H1 (cell line): ENCODE measurements at regions not wholly inside any gene's neighbourhood (a gene's known extent, or its start where the extent isn't known, plus 50 kb on each side); places are given as distances from the start of the nearest gene placed in this dataset.

Experiments used
- CTCF ChIA-PET: fragments of 300-600 bp; sonication (Branson Sonifier 250); formaldehyde crosslinking; loops from one replicate; lab custom pipeline; 2021; ENCODE audit not compliant: partially characterized antibody; lab: Charles Lee
- POLR2A ChIA-PET: fragments of 300-600 bp; sonication (Branson Sonifier 250); formaldehyde crosslinking; loops from one replicate; lab custom pipeline; 2021; ENCODE audit warnings: inconsistent platforms; ENCODE audit not compliant: partially characterized antibody; lab: Charles Lee
- DNase-seq, 2 experiments: peaks; one replicate each; pipeline versions ENCODE4 v3.0.0 to v3.0.0-alpha.2; 2010 to 2022; ENCODE audit warnings: low spot score in 2 of 2, low read depth in 1 of 2, mixed read lengths in 1 of 2
- FAIRE-seq: peaks from 2 replicates; lab custom pipeline; 2011; peaks lifted over from hg19 to GRCh38; lab: Jason Lieb, UNC
- H2AFZ ChIP-seq: 2 replicates; pipeline ENCODE4 v1.8.1; 2012; ENCODE audit warnings: low read length, inconsistent platforms
- H2AK5ac ChIP-seq: 2 replicates; pipeline ENCODE4 v1.6.1; 2013; ENCODE audit warnings: low read depth, low read length
- H2BK120ac ChIP-seq: replicated peaks from 2 replicates; pipeline ENCODE3; 2013; ENCODE audit warnings: low read depth, low read length, inconsistent platforms
- H2BK12ac ChIP-seq: 2 replicates; pipeline ENCODE4 v1.6.1; 2013; ENCODE audit warnings: low read depth, low read length
- H2BK15ac ChIP-seq: 2 replicates; pipeline ENCODE4 v1.6.1; 2013; ENCODE audit warnings: low read length
- H2BK20ac ChIP-seq: 2 replicates; pipeline ENCODE4 v1.6.1; 2013; ENCODE audit warnings: low read length
- H2BK5ac ChIP-seq: 2 replicates; pipeline ENCODE4 v1.6.1; 2013; ENCODE audit warnings: low read depth, low read length
- H3K14ac ChIP-seq: 2 replicates; pipeline ENCODE4 v1.6.1; 2013; ENCODE audit warnings: inconsistent platforms; ENCODE audit not compliant: insufficient read length
- H3K18ac ChIP-seq: 2 replicates; pipeline ENCODE4 v1.6.1; 2013; ENCODE audit warnings: low read length; ENCODE audit errors: extremely low read depth
- H3K23ac ChIP-seq: 2 replicates; pipeline ENCODE4 v1.6.1; 2013; ENCODE audit warnings: inconsistent platforms; ENCODE audit not compliant: insufficient read length
- H3K23me2 ChIP-seq: 2 replicates; pipeline ENCODE4 v1.6.1; 2013; ENCODE audit warnings: low read depth, low read length
- H3K27ac ChIP-seq: 2 replicates; pipeline ENCODE4 v1.6.1; 2011; ENCODE audit warnings: low read depth, low read length, inconsistent platforms
- H3K27me3 ChIP-seq, 4 experiments: replicated peaks in 1 of 4; 1 replicate in 1 of 4; 2 replicates in 3 of 4; pipeline versions ENCODE4 v1.6.1 to v1.8.1; 2011 to 2013; ENCODE audit warnings: low read length in 3 of 4, mild to moderate bottlenecking in 3 of 4, inconsistent platforms in 2 of 4, mixed read lengths in 2 of 4, moderate library complexity in 1 of 4; ENCODE audit not compliant: control insufficient read depth in 3 of 4, insufficient read depth in 3 of 4; ENCODE audit errors: extremely low read depth in 1 of 4
- H3K36me3 ChIP-seq, 4 experiments: 2 replicates each; pipeline versions ENCODE4 v1.6.1 to v1.8.1; 2011 to 2013; ENCODE audit warnings: mild to moderate bottlenecking in 4 of 4, low read length in 3 of 4, moderate library complexity in 2 of 4, control low read depth in 1 of 4, inconsistent platforms in 1 of 4; ENCODE audit not compliant: insufficient read depth in 4 of 4, control insufficient read depth in 2 of 4
- H3K4ac ChIP-seq: replicated peaks from 2 replicates; pipeline ENCODE3; 2013; ENCODE audit warnings: low read length, low read depth, mixed read lengths, inconsistent platforms; ENCODE audit not compliant: insufficient read length
- H3K4me1 ChIP-seq, 4 experiments: replicated peaks in 1 of 4; 1 replicate in 1 of 4; 2 replicates in 3 of 4; pipeline versions ENCODE4 v1.6.1 to v1.8.1; 2011 to 2013; ENCODE audit warnings: low read length in 3 of 4, inconsistent platforms in 2 of 4, mixed read lengths in 1 of 4; ENCODE audit not compliant: insufficient read depth in 4 of 4, control insufficient read depth in 3 of 4
- H3K4me2 ChIP-seq, 2 experiments: 2 replicates each; pipeline versions ENCODE4 v1.6.1 to v1.8.1; 2011 to 2013; ENCODE audit warnings: low read depth in 2 of 2, low read length in 2 of 2, control low read depth in 1 of 2, inconsistent platforms in 1 of 2, mild to moderate bottlenecking in 1 of 2; ENCODE audit not compliant: insufficient read depth in 1 of 2
- H3K4me3 ChIP-seq, 4 experiments: fragments of 200-600, 300-600 bp in 1 of 4; sonication (generic), shearing (Covaris generic), sonication (Bioruptor Twin) in 1 of 4; 2 replicates each; pipeline versions ENCODE4 v1.5.1 to v1.8.1; 2011 to 2016; ENCODE audit warnings: low read length in 4 of 4, low read depth in 3 of 4, control low read depth in 2 of 4, inconsistent platforms in 2 of 4, mild to moderate bottlenecking in 2 of 4, mixed read lengths in 1 of 4, moderate library complexity in 1 of 4; ENCODE audit not compliant: insufficient read depth in 2 of 4; ENCODE audit errors: extremely low read depth in 1 of 4
- H3K56ac ChIP-seq: replicated peaks from 2 replicates; pipeline ENCODE3; 2013; ENCODE audit warnings: low read depth, mild to moderate bottlenecking, mixed read lengths, low read length, inconsistent platforms; ENCODE audit not compliant: insufficient read length
- H3K79me1 ChIP-seq: 2 replicates; pipeline ENCODE4 v1.6.1; 2013; ENCODE audit warnings: low read depth, low read length, control low read depth
- H3K79me2 ChIP-seq, 2 experiments: 2 replicates each; pipeline versions ENCODE4 v1.6.1 to v1.8.1; 2012 to 2013; ENCODE audit warnings: low read length in 2 of 2, mild to moderate bottlenecking in 2 of 2, inconsistent platforms in 1 of 2; ENCODE audit not compliant: insufficient read depth in 2 of 2, control insufficient read depth in 1 of 2
- H3K9ac ChIP-seq, 4 experiments: replicated peaks in 1 of 4; 1 replicate in 1 of 4; 2 replicates in 3 of 4; pipeline versions ENCODE4 v1.6.1 to v1.8.1; 2011 to 2013; ENCODE audit warnings: low read depth in 3 of 4, low read length in 3 of 4, control low read depth in 2 of 4, mild to moderate bottlenecking in 2 of 4, moderate library complexity in 2 of 4, inconsistent platforms in 1 of 4; ENCODE audit errors: extremely low read depth in 1 of 4
- H3K9me3 ChIP-seq, 2 experiments: 2 replicates each; pipeline versions ENCODE4 v1.6.1 to v1.8.1; 2012 to 2013; ENCODE audit warnings: mild to moderate bottlenecking in 2 of 2, moderate library complexity in 2 of 2, control low read depth in 1 of 2, inconsistent platforms in 1 of 2, low read depth in 1 of 2, low read length in 1 of 2, mixed read lengths in 1 of 2; ENCODE audit not compliant: insufficient read depth in 2 of 2
- H4K20me1 ChIP-seq, 2 experiments: replicated peaks in 1 of 2; 2 replicates each; pipeline versions ENCODE3 to v1.8.1; 2011 to 2013; ENCODE audit warnings: inconsistent platforms in 2 of 2, low read length in 2 of 2, mild to moderate bottlenecking in 1 of 2; ENCODE audit not compliant: insufficient read depth in 2 of 2, control insufficient read depth in 1 of 2
- H4K5ac ChIP-seq: 2 replicates; pipeline ENCODE4 v1.6.1; 2013; ENCODE audit warnings: low read length, low read depth, mixed read lengths, inconsistent platforms; ENCODE audit not compliant: insufficient read length
- H4K8ac ChIP-seq: 2 replicates; pipeline ENCODE4 v1.8.0; 2013; ENCODE audit warnings: mild to moderate bottlenecking, moderate library complexity, low read length, inconsistent platforms; ENCODE audit not compliant: insufficient read depth; ENCODE audit errors: extremely low read depth
- H4K91ac ChIP-seq: replicated peaks from 2 replicates; pipeline ENCODE3; 2013; ENCODE audit warnings: low read length, mixed read lengths, inconsistent platforms; ENCODE audit not compliant: insufficient read length
- ASH2L ChIP-seq: fragments of 200-600, 300-600 bp; sonication (generic); IDR thresholded peaks from one replicate; pipeline ENCODE4 v1.7.1; 2017; ENCODE audit warnings: low read length
- JUN ChIP-seq: IDR thresholded peaks from 2 replicates; pipeline ENCODE4 v1.6.1; 2011; ENCODE audit warnings: low read depth, mild to moderate bottlenecking, improper control_type of control experiment, low read length
- RBBP5 ChIP-seq: IDR thresholded peaks from 2 replicates; pipeline ENCODE4 v1.7.1; 2012; ENCODE audit warnings: low read depth, mild to moderate bottlenecking, inconsistent platforms, low read length, moderate library complexity, borderline replicate concordance
- WGBS, 2 experiments: shearing (Covaris generic) in 1 of 2; methylation state at CpG; one replicate each; pipeline versions ENCODE4 v1.1.6 to v1.1.7; 2013 to 2015; ENCODE audit warnings: low lambda C conversion rate in 2 of 2, mixed read lengths in 2 of 2, inconsistent platforms in 1 of 2, low coverage in 1 of 2, missing lambda C conversion rate in 1 of 2; ENCODE audit not compliant: insufficient replicate concordance in 2 of 2, insufficient coverage in 1 of 2, insufficient read length in 1 of 2; ENCODE audit errors: extremely low coverage in 1 of 2, missing lambda C conversion rate in 1 of 2; 5-methylcytosine and 5-hydroxymethylcytosine counted together

- CTCF ChIA-PET: no interaction called here
- TF ChIP-seq JUN: no peak
- no peak; the same call in 1 of the 2 replicates for TF ChIP-seq RBBP5
- peak; percentile 38 for TF ChIP-seq ASH2L
- Histone ChIP-seq H4K20me1 (peaks cover 0 to 5% of the 10 kb centered on the region in 2 experiments), H2BK120ac (no peak overlapping the region), H4K5ac (peak overlapping the region; percentile 0), H3K18ac (peak overlapping the region; percentile 68), H3K14ac (no peak overlapping the region), H3K36me3 (no peaks in the 10 kb centered on the region), H3K56ac (no peak overlapping the region), H2AK5ac (no peak overlapping the region), H3K4me1 (peaks cover 0 to 9% (median 6%) of the 10 kb centered on the region in 4 experiments; a peak in 4 of 7 replicates), H2BK5ac (no peak overlapping the region), H3K9ac (no peak overlapping the region), H3K27me3 (no peaks in the 10 kb centered on the region), H3K27ac (no peak overlapping the region), H3K23me2 (peaks cover 6% of the 10 kb centered on the region; the same call in 1 of the 2 replicates), H2AFZ (no peak overlapping the region; the same call in 1 of the 2 replicates), H3K79me2 (no peaks in the 10 kb centered on the region), H3K79me1 (peaks cover 3% of the 10 kb centered on the region; the same call in 1 of the 2 replicates), H3K4me3 (no peak overlapping the region), H2BK20ac (no peak overlapping the region), H3K23ac (no peak overlapping the region), H4K91ac (no peak overlapping the region), H3K9me3 (no peaks in the 10 kb centered on the region; a peak in 2 of 4 replicates), H3K4ac (no peak overlapping the region), H2BK15ac (no peak overlapping the region), H2BK12ac (no peak overlapping the region), H3K4me2 (peak overlapping the region in 1 of 2 experiments; percentile 6; a peak in 2 of 4 replicates), H4K8ac (peak overlapping the region; percentile 69)
- peak in 1 of 2 experiments; percentile 57 for DNase-seq
- POLR2A ChIA-PET: no interaction called here
- WGBS, 2 experiments: 73% methylated on average over 25 of the region's 25 CpGs; no CpG with 5 or more reads in 1 of the 2 experiments
- no peak for FAIRE-seq
Observed at GRCh38 chr7:155922067-155922816, 110.0 kb upstream of the SHH start.
